ENCODE measurements at regions not wholly inside any gene's neighbourhood (a gene's known extent, or its start where the extent isn't known, plus 50 kb on each side); places are given as distances from the start of the nearest gene placed in this dataset.
A peak's percentile ranks its signal among the peaks of the same experiment; 100 is the strongest.
"Not testable (repeated sequence)": the region's sequence is repeated elsewhere in the genome, so short reads cannot be mapped to it uniquely, and the experiment has no call there.

DNA sequence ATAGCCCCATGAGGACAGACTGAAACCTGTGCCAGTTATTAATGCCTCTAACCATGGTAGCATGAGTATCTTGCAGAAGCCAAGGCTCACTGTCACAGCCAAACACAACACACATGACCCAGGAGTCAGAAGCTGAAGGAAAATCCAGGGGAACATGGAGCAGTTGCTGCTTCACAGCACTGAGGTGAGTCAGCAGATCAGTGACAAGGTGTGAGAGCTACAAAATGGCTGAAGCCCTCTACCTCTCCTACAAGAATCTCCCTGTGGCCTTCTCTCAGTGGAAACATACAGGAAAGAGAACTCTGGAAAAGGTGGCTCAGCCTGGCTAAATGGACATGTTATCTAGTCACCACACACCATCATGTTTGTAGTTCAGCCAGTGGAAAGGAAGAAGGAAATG is 93.5 kb downstream of the NAB1 start:
- DNase-seq (ENCODE audit: low read depth in 1 of 2, low spot score in 1 of 2) = no peak

DNA sequence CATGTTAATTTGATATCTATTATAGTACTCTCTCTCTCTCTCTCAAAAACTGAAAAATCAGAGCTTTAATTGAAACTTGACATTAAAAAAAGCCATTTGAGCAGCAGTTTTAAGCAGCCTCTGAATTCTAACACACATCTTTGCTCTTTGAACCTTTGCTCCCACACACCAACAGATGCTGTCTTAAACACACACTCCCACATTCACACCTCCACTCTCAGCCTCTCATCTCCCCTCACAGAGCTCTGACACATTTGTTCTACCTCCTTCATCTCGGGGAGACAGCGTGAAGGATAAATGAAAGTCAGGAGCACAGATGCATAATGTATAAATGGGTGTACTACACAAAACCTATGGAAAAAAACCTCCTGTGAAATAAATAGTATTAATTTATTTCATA is 95.2 kb downstream of the NAB1 start:
- DNase-seq (ENCODE audit: low read depth in 1 of 2, low spot score in 1 of 2) = no peak

DNA sequence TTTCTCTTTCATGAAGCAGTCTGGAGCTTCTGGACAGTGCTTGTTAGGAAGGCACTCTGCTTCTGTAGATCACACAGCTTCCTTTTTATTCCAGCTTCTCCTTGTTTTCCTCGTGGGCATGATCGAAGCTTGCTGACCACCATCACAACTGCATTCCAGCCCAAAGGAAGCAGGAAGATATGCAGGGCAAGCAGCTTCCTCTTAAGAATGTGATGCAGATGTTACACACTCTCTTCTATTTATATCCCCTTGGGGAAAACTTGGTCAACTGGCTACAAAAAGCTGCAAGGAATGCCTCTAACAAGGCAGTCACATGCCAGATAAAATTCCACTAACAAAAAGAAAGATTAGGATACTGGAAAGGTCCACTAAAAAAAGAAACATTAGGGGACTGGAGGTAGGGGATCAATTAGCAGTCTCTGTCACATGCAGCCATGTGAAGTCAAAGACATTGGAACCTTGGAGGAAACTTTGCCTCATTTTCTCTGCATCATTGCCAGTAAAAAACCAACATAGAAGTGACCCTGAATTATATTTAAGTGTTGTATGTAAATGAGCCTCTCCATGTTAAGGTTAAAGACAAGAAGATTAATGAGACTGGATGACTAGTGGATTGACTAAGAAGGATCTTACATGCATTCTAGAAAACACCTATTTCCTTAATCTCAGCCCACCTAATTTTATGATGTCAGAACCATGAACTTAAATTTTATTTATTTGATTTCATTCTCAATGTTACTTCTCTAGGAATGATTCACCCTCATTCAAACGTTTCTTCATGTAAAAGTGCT is 98.3 kb downstream of the NAB1 start:
- DNase-seq (ENCODE audit: low read depth in 1 of 2, low spot score in 1 of 2) = no peak

DNA sequence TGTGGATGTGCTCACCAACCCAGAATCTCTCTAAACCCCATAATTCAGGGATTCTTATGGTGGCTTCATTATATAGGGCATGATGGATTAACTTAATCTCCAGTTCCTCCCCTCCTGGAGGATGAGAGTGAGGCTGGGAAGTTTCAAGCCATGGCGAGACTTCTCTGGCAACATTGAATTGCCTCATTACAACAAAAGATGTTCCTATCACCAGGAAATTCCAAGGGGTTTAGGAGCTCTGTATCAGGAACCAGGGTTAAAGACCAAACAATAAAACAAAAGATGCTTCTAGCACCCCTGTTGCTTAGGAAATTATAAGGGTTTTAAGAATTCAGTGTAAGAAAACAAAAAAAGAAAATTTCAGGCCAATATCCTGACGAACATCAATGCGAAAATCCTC is 100.1 kb downstream of the NAB1 start:
- DNase-seq (ENCODE audit: low read depth in 1 of 2, low spot score in 1 of 2) = no peak

DNA sequence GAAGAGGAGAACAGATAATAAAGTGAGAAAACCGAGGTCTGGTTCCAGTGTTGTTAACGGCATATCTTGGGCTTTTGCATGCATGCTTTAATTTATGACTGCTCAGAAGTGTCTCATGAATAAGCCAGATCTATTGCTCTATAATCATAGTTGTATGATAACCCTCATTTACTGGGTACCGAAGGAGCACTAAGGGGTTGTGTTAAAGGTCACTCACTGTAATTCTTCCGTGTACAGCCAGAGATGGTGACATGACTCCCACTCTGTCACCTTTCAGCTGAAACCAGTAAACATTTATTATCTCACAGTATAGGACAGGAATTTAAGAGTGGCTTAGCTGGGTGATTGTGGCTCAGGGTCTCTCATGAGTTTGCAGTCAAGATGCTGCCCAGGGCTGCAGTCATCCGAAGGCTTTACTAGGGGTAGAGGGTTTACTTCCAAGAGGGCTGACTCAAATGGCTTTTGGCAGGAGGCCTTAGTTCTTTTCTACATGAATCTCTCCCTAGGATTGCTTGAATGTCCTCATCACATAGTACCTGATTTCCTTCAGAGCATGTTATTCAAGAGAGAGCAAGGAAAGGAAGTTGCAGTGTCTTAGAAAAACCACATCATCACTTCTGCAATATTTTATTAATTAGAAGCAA is 107.0 kb downstream of the NAB1 start:
- no peak for DNase-seq (ENCODE audit: low read depth in 1 of 2, low spot score in 1 of 2)

DNA sequence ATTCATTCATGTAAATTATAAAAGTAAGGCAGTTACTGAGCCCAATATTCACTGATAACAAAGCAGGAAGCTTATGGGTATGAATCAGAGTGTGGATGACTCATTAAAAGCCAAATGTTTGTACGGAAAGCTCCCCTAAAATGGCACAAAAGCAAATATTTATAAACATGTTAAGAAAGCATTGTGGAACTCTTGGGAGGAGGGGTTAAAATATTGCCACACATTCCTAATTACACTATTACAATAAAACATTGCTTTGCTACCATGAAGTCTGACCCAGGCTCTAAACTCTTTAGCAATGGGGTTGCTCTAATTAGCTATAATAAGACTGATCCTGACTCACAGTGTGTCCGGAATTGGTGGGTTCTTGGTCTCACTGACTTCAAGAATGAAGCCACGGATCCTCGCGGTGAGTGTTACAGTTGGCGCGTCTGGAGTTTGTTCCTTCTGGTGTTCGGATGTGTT is 110.9 kb downstream of the NAB1 start:
- DNase-seq (ENCODE audit: low read depth in 1 of 2, low spot score in 1 of 2) = no peak

DNA sequence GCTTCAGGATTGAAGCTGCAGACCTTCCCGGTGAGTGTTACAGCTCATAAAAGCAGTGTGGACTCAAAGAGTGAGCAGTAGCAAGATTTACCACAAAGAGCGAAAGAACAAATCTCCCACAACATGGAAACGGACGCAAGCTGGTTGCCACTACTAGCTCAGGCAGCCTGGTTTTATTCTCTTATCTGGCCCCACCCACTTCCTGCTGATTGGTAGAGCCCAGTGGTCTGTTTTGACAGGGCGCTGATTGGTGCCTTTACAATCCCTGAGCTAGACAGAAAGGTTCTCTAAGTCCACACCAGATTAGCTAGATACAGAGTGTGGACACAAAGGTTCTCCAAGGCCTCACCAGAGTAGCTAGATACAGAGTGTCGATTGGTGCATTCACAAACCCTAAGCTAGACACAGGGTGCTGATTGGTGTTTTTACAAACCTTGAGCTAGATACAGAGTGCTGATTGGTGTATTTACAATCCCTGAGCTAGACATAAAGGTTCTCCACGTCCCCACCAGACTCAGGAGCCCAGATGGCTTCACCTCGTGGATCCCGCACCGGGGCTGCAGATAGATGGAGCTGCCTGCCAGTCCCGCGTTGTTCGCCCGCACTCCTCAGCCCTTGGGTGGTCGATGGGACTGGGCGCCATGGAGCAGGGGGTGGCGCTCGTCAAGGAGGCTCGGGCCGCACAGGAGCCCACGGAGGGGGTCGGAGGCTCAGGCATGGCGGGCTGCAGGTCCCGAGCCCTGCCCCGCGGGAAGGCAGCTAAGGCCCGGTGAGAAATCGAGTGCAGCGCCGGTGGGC is 111.7 kb downstream of the NAB1 start:
- DNase-seq (ENCODE audit: low read depth in 1 of 2, low spot score in 1 of 2) = not testable (repeated sequence)

DNA sequence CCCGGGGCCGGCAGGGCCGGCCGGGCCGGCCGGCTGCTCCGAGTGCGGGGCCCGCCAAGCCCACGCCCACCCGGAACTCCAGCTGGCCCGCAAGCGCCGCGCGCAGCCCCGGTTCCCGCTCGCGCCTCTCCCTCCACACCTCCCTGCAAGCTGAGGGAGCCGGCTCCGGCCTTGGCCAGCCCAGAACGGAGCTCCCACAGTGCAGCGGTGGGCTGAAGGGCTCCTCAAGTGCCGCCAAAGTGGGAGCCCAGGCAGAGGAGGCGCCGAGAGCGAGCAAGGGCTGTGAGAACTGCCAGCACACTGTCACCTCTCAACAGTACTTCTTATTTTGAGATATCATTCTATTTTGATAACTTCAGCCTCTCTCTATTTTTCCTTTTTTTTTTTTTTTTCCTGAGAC is 112.3 kb downstream of the NAB1 start:
- DNase-seq (ENCODE audit: low read depth in 1 of 2, low spot score in 1 of 2) = not testable (repeated sequence)

DNA sequence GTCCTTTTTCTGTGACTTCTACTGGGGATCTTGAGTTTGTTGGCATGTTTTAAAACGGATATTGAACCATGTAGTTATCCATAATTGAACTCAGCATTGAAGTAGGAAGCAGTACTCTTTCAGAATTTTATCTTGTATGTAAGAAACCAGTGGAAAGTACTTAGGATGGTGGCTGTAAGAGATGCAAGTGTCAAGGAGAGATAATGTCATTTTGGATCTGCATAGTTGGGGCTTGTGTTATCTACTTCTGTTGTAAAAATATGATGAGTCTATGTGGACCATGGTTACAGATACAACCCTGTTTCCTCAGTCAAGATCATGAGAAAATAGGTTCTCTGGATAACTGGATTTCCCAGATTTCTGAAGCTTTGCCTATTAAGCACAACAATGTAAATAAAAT is 113.7 kb downstream of the NAB1 start:
- no peak for DNase-seq (ENCODE audit: low read depth in 1 of 2, low spot score in 1 of 2)

DNA sequence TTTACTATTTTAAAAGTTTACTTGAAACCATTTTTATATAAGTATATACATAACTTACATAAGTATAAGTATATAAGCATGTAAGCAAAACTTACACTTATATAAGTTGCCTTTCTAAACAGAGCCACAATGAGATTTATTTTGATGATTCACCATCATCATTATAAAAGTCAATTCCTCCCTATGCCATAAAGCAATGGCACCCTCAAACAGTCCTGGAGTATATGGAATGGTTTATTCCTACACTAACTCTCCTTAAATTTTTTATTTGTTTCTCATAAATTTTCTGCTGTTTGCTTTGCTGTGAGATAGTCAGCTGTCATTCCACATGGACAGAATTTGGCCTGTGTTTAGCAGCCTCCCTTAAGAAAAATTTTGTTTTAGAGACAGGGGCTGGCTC is 114.2 kb downstream of the NAB1 start:
- no peak for DNase-seq (ENCODE audit: low read depth in 1 of 2, low spot score in 1 of 2)

DNA sequence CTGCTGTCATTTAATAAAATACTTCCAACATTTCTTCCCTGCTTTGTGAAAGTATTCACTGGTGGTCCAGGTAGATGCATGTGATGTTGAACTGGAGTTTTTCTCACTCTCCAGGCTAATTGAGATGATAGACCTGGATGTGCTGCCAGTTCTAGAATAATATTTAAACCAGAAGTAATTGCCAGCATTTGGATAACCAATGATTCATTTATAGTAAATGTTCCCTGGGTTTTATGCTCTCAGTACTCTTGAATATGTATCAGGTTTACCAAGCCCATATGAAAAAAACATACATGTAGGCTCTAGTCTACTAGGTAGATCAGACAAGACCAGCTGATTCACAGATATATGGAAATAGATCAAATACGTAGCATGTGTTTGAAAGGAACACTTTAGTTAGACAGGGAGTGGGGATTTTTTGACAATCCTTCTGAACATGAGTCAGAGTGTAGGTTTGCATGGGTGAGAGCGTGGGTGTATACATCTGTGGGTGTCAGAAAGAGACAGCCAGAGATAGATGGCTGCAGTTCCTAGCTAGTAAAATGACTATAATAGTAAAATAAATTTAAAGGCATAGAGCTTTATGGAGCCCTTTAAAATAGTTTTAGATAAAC is 115.1 kb downstream of the NAB1 start:
- peak in 1 of 2 donors; percentile 43 for DNase-seq (ENCODE audit: low read depth in 1 of 2, low spot score in 1 of 2)

DNA sequence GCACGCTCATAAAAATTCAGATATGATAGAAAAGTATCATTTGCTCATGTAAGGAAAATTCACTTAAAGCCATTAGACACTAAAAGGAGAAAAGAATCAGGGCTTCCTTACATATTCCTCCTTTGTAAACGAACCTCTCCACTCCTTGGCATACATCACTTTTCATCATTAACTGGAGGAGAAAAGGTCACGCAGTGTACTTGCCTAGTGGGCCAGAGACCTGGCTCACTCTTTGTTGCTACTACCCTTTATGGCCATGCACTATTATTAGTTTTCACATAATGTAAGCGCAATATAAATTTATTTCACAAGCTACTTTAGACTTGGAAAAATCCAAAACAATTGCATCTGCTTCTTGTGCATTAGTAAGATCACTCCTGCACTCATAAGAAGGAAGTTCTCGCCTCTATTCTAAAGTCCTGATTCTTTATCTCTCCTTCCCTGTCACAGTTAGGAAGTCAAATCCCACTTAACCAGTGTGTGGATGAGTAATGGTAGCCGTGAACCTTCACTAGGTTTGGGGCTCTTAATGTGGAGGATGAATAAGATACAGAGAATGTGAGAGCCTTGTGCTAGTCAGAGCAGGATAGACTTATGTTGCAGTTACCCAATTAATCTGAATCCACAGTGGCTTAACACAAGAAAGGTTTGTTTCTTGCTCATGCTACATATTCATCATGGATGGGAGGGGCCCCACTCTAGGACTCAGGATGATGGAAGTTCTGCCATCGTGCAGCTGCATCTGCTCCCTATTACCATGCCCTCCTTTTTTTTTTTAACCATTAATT is 115.0 kb upstream of the GLS start:
- no peak for DNase-seq (ENCODE audit: low read depth in 1 of 2, low spot score in 1 of 2)

DNA sequence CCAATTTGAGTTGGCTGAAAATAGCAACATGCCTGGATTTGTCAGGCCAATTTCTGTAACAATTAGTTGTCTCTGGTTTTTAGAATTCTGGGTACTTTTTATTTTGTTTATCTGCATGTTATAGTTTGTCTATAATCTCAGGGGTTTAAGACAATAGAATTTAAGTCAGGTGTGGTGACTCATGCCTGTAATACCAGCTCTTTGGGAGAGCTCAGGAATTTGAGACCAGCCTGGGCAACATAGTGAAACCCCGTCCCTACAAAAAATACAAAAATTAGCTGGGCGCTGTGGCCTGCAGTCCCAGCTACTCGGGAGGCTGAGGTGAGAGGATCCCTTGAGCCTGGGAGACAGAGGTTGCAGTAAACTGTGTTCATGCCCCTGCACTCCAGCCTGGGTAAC is 114.4 kb upstream of the GLS start:
- no peak for DNase-seq (ENCODE audit: low read depth in 1 of 2, low spot score in 1 of 2)

DNA sequence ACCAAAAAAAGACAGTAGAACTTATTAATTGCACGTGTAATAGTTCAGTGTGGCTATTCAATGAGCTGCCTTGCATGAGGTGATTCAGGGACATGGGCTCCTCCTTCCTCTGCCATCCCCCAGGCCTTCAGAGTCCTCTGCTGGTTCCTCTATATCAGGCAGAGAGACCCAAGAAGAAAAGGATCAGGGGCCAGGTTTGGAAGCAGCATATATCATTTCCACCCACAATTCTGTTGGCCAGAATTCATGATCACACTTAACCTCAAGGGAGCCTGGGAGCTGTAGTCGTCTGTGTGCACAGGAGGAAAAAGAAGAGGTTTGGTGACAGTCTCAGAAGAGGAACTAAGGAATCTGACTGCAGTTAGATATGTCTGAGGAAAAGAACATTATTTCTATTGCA is 114.0 kb upstream of the GLS start:
- no peak for DNase-seq (ENCODE audit: low read depth in 1 of 2, low spot score in 1 of 2)

DNA sequence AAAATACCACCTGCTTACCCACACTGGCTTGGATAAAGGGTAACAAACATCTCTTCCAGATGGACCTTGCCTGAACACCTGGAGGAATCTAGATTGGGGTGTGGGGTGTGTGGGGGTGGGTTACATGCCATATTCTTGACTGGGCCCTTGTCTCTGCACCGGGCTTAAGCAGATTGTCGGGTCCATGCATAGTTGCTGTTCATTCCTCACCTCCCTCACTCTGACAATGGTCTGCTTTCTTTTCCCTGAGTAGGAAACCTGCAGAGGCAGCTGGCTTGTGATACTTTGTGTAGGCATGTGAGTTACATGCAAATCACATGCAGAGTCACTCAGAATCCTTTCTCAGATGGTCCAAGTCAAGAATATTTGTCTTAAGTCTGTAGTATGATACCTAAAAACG is 112.8 kb upstream of the GLS start:
- no peak for DNase-seq (ENCODE audit: low read depth in 1 of 2, low spot score in 1 of 2)

DNA sequence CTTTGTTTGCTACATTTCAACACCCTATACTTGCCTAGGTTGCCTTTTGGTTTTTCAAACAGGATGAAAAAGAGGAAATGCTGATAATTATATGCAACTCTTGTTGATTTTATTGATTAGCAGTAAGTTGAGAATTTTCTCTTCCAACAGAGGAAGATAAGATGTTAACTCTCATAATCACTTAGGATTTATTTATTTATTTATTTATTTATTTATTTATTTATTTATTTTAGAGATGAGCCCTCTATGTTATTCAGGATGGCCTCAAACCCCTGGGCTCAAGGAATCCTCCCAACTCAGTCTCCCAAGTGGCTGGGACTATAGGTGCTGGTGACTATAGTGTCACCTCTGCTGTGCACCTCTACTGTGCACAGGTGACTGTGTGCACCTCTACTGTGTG is 111.4 kb upstream of the GLS start:
- DNase-seq (ENCODE audit: low read depth in 1 of 2, low spot score in 1 of 2) = no peak

DNA sequence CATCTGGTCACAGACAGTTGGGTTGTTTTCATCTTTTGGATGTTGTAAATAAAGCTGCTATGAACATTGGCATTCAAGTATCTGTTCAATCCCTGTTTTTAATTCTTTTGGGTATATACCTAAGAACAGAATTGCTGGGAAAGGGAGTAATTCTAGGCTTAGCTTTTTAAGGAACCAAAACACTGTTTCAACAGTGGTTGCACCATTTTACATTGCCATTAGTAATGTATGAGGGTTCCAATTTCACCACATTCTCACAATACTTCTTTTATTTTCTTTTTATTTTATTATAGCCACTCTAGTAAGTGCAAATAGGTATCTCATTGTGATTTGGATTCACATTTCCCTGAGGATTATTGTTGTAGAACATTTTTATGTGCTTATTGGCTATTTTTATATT is 108.9 kb upstream of the GLS start:
- DNase-seq (ENCODE audit: low read depth in 1 of 2, low spot score in 1 of 2) = no peak

DNA sequence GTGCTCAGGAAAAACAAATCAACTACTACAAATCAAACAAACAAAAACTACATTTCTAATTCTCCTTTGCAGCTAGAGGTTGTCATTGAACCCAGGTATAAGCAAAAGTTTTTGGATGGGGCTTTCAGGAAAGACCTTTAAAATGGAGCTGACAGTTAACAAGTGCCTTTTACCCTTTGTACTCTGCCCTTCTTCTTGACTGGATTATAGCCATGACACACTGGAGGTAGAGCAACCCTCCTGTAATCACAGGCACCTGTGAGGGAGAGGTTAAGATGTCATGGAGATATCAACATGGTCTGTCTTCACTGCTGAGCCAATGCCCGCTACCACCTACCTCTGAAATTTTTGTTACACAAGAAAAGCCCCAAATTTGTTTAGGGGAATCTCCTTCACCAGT is 100.0 kb upstream of the GLS start:
- no peak for DNase-seq (ENCODE audit: low read depth in 1 of 2, low spot score in 1 of 2)

DNA sequence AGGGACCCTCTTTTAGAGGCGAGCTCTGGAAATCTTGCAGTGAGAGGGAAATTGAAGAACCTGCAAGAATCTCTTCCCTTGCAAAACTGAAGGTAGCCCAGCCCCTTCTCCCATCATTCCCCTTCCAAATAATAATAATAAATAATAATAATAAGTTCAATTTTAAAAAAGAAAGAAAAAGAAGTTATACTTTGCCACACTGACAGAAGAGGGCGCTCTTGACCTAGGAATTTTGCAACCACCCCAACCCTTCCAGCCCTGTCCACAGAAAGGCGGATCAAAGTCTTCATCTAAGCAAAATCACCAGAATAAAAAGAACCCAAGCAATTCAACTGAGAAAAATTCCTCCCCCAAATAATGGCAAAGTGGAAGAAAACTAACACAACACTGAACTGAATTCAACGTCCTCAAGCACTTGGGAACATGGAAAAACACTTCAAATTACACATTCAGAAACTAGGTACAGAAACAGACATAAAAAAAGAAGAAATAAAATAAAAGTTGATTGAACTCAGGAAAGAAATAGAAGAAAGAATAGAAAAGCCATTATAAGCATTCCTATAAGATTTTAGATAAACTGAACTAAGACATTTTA is 98.9 kb upstream of the GLS start:
- DNase-seq (ENCODE audit: low read depth in 1 of 2, low spot score in 1 of 2) = peak in 1 of 2 donors; percentile 63

DNA sequence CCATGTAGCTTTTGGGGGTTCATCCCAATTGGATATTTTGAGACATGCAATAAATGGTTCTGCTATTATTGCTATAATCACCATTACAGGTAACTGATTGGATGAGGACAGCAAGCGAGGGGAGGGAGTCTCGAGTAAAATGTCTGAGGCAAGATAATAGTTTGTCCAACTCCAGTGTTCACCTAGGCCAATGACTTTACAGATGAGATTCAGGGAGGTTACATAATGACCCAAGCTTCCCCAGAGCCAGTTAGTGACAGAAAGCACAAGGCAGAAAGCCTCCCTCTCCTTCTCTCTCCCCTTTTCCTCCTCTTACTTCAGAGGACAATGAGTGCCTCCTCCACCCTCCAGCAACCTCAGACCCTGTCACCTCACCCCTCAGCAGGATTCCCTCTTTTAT is 98.4 kb upstream of the GLS start:
- no peak for DNase-seq (ENCODE audit: low read depth in 1 of 2, low spot score in 1 of 2)
